Medulla oblongata (tissue), 1 donor: ENCODE measurements at regions not wholly inside any gene's neighbourhood (a gene's known extent, or its start where the extent isn't known, plus 50 kb on each side); places are given as distances from the start of the nearest gene placed in this dataset.

Experiments used
- DNase-seq: peaks from one replicate; pipeline ENCODE4 v3.0.0-alpha.2; 2015; ENCODE audit errors: extremely low spot score

DNA sequence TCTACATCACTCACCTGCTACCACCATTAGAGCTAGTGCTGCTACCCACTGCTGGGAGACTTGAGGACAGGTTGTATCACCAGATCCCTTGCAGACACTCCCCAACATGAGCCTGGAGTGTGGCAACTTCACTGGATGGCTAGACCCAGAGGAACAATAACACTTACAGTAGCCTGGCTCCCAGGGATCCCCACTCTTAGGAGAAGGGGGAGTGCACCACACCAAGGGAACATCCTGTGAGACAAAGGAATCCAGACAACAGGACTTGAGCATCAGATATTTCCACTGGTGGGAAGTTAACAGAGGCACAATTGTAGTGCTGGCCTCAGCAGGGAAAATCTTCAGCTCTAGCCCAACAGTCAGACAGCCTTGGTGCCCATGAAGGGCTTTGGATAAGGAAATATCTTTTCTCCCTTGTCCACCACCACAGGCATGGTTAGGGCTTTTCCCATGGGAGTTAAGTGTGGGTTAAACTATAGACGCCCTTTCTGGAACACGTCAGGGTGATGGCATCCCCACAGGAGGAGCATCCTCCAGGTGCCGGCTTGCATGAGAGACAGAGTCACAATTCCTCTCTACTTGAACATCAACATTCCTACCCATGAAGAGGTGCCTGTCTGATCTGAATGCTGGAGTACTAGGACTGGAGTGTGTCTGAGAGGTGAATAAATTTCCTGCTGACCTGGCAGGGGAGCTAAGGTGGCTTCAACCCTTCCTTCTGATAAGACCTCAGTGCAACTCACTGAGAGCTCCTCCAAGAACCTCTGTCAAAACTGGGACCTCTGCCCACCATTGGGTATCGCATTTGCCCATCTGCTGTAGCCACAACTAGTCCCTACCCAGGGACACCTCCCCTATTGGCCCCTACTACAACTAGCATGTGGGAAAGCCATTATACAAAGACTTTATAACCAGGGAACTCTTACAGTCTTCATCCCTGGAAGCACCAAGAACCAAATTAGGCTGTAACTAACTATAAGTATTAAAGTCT is 55.4 kb upstream of the SIRPG start:
- DNase-seq: no peak

DNA sequence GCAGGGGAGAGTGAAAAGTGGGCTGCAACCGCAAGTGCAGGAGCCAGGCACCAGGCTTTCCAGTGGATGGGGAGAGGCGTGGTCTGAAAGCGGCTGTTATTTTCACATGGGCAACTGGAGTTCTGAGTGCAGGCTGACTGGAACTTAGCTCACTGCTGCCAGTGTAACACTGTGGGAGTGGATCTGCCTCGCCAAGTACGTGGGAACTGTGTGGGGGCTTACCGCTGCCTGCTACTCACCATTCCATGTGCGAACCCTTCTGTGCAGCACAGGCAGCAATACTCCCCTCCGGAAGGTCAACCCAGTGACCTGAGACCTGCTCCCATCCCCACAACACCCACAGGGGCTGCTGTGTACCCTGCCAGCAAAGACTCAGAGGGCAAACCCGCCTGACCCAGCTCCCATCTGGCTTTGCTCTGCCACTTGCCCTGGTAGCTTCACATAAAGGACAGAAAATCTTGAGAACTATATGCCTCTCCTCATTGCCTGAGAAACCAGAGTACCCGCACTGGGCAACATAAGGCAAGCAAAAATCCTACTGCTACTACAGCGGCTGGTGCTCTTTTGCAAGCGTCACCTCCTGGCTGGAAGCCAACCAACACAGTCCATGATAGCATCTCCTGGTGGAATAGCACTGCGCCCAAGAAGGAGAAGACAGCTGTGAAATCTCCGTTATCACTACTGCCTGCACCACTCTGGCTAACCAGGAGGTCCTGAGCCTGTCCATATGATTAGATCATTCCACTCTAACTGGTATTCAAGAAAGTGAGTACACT is 54.4 kb upstream of the SIRPG start:
- no peak for DNase-seq

DNA sequence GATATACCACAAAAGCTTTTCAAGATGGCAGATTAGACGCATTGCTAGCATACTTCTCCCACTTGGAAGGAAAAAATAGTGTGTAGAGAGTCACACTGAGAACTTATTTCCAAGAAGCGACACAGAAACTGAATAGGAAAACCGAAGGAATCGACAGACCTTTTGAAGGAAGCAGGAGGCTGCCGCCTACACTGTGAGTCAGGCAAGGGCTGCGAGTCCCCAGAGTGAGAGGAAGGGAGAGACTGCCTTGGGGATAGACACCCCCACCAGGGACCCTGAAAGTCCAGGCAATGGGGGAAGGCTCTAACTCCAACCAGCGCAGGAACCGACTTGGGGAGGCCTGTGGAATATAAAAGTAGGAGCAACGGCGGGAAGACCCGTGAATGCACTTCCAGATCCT is 53.7 kb upstream of the SIRPG start:
- no peak for DNase-seq

DNA sequence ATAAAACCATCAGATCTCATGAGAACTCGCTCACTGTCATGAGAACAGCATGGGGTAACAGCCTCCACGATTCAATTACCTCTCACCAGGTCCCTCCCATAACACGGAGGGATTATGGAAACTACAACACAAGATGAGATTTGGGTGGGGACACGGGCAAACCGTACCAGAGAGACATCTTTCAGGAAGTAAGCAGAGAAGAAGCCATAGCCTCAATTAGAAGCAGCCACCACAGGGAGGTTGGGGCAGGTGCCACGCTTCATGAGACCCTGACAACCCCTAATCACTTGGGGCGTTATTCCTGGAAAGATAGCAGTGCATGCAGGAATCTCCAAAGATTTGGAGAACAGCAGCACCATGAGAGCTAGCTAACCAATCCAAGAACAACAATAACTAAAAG is 52.9 kb upstream of the SIRPG start:
- DNase-seq: no peak

DNA sequence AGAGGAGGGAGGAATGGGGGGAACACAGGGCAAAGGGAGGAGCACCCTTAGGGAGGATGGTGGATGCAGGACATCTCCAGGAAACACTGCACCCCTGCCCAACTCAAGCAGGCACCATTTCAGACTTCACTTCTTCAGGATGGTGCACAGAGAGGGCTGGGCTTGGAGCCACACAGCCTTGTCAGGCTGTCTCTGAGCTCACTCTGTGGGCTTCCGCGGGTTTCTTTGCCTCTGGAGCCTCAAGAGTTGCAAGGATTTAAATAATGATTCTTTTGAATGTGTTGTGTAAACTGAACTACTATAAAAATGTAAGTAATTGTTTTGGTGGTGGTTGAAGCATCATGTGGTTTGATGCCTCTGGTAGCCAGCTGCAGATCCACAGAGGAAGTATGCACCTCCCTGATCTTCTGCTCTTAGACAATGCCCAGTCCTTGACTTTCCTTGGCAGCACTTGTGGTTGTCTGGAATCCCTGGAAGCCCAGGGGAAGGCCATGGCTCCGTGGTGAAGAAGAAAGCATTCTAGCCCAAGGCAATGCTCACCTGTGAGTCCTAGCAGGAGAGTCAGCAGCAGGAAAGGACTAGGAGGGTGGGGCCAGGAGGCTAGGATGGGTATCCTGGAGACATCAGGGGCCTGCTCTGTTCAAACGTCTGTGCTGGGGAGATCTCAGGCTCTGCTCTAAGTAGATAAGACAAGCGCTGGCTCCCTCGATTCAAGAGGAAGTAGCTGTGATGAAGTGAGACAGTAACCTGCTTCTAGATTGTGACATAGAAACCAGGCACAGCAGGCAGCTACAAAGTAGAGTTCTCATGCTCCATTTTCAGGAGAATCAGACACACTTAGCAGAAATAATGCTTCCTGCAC is 50.2 kb upstream of the SIRPG start:
- DNase-seq: no peak
